Neutrophil (primary cell): ENCODE measurements at regions not wholly inside any gene's neighbourhood (a gene's known extent, or its start where the extent isn't known, plus 50 kb on each side); places are given as distances from the start of the nearest gene placed in this dataset.

Source experiments
- H3K27ac ChIP-seq: fragments of 200-600 bp; sonication (generic); 2 replicates; pipeline ENCODE4 v1.5.1; 2016; ENCODE audit warnings: mild to moderate bottlenecking, moderate library complexity
- H3K27me3 ChIP-seq: fragments of 200-600 bp; sonication (generic); 2 replicates; pipeline ENCODE4 v1.6.0; 2016; ENCODE audit warnings: mild to moderate bottlenecking
- H3K36me3 ChIP-seq: fragments of 200-600 bp; sonication (generic); 2 replicates; pipeline ENCODE4 v1.5.1; 2017
- H3K4me1 ChIP-seq, 2 experiments: fragments of 200-600 bp in 1 of 2; sonication (generic) in 1 of 2; 1 replicate in 1 of 2; 2 replicates in 1 of 2; pipeline versions ENCODE4 v1.5.1 to v1.6.1; 2013 to 2016; ENCODE audit warnings: low read depth in 1 of 2, low read length in 1 of 2, mild to moderate bottlenecking in 1 of 2, moderate library complexity in 1 of 2; ENCODE audit not compliant: control insufficient read depth in 1 of 2, insufficient read depth in 1 of 2
- H3K4me3 ChIP-seq, 2 experiments: fragments of 200-600 bp in 1 of 2; sonication (generic) in 1 of 2; 1 replicate in 1 of 2; 2 replicates in 1 of 2; pipeline ENCODE4 v1.5.1; 2013 to 2016; ENCODE audit warnings: low read depth in 1 of 2, low read length in 1 of 2, mild to moderate bottlenecking in 1 of 2, moderate library complexity in 1 of 2
- H3K9me3 ChIP-seq: fragments of 200-600 bp; sonication (generic); 2 replicates; pipeline ENCODE4 v1.5.1; 2016
- TF ChIP-seq, protein P1 (sequence below): fragments of 200-600 bp; sonication (generic); IDR thresholded peaks from 2 replicates; pipeline ENCODE4 v1.5.1; 2016; ENCODE audit warnings: antibody characterized with exemption

DNA sequence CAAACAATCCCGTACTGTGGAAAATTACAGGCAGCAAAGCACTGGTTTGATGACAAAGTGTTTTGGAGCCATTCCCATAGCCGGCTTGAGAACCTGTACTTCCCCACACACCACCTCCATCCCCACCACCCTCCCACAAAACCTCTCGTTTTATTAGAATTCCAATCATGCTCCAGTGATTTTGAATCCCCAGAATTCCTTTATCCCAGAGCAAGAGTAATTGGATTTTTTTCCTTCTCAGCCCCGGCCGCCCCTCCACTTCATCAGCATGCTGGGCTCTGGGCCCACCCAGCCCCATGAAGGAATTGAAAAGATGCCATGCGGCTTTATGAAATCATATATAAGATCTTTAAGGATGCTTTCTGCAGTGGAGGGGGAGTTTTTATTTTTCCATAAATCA lies 136.6 kb downstream of the OMA1 start:
- TF ChIP-seq, protein P1, sequence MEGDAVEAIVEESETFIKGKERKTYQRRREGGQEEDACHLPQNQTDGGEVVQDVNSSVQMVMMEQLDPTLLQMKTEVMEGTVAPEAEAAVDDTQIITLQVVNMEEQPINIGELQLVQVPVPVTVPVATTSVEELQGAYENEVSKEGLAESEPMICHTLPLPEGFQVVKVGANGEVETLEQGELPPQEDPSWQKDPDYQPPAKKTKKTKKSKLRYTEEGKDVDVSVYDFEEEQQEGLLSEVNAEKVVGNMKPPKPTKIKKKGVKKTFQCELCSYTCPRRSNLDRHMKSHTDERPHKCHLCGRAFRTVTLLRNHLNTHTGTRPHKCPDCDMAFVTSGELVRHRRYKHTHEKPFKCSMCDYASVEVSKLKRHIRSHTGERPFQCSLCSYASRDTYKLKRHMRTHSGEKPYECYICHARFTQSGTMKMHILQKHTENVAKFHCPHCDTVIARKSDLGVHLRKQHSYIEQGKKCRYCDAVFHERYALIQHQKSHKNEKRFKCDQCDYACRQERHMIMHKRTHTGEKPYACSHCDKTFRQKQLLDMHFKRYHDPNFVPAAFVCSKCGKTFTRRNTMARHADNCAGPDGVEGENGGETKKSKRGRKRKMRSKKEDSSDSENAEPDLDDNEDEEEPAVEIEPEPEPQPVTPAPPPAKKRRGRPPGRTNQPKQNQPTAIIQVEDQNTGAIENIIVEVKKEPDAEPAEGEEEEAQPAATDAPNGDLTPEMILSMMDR = no peak
- no peaks in the 10 kb centered on the region for H3K36me3 ChIP-seq
- H3K4me1 ChIP-seq = no peaks in the 10 kb centered on the region
- no peaks in the 10 kb centered on the region for H3K27me3 ChIP-seq
- no peak overlapping the region for H3K27ac ChIP-seq
- H3K4me3 ChIP-seq = no peak overlapping the region
- H3K9me3 ChIP-seq = no peaks in the 10 kb centered on the region

DNA sequence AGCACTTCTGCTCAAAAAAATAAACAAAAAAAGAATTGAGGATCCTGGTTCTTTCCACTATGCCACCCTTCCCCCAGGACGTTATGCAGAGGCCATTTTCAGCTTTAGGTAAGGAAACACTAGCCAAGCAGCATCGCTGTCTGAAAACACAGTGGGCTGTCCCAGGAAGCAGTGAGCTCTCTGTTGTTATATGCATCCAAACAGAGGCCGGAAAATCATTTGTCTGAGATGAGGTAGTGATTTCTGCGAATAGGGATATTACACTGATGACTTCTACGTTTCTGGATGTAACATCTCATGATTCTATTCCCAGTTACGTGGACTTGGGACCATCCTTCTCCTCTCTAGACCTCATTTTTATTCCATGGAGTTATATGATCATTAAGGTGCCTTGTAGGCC lies 137.2 kb downstream of the OMA1 start:
- H3K9me3 ChIP-seq = no peaks in the 10 kb centered on the region
- H3K36me3 ChIP-seq = no peaks in the 10 kb centered on the region
- no peak overlapping the region for H3K27ac ChIP-seq
- H3K4me3 ChIP-seq = no peak overlapping the region
- H3K27me3 ChIP-seq = no peaks in the 10 kb centered on the region
- no peaks in the 10 kb centered on the region for H3K4me1 ChIP-seq
- TF ChIP-seq, protein P1 = no peak

DNA sequence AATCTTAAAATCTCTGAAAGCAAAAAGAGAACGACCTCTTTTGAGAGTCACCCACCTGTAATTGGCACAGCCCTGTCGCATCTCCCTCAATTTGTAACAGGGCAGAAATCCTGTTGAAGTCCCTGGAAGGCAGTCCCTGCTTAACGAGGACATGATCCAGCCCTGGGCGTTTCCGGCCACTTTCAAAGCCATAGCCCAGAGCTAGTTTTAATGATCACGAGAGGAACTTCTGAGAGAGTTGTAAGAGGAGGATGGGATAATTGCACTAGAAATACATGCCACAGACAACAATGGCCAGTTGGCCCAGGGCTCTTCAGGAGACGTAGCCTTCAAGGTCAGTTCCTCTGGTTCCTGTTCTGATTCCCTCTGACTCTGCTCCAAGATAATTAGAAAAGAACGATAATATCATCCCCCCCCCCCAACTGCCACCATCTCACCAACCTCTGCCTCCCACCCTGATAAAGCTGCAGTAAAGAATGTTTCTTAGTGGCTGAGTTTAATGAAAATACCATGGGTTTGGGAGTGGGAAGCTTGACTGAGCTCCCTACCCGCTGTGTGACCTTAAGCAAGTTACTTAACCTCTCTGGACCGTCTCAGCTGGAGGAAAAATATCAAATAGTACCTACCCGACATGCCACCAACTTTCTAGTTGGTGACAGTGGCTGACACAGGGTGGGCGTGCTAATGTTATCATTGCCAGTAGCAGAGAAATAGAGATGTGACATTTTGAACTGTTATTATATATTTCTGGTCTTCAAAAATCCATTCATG lies 140.0 kb downstream of the OMA1 start:
- Histone ChIP-seq H3K4me1 (no peaks in the 10 kb centered on the region), H3K9me3 (no peaks in the 10 kb centered on the region), H3K4me3 (no peak overlapping the region), H3K27ac (no peak overlapping the region), H3K36me3 (no peaks in the 10 kb centered on the region), H3K27me3 (no peaks in the 10 kb centered on the region)
- TF ChIP-seq, protein P1 = no peak

DNA sequence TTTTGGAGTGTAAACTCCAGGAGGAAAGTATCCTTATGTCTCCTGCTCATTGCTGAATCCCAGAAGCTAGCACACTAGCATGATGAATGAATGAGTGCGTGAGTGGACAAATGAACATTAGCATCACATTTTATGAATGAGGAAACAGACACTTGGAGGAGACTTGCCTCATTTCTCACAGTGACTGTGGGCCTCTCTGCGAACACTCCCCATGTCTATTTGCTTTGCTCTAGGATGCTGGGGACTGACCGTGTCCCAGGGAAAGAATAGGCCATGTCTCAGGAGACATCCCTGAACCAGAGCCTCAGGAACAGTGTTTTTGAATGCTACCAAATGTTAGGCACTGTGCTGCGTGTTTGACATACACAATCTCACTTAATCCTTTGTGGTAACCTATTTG lies 140.9 kb downstream of the OMA1 start:
- TF ChIP-seq, protein P1 = no peak
- Histone ChIP-seq H3K27me3 (no peaks in the 10 kb centered on the region), H3K9me3 (no peaks in the 10 kb centered on the region), H3K36me3 (no peaks in the 10 kb centered on the region), H3K4me3 (no peak overlapping the region), H3K4me1 (no peaks in the 10 kb centered on the region), H3K27ac (no peak overlapping the region)

DNA sequence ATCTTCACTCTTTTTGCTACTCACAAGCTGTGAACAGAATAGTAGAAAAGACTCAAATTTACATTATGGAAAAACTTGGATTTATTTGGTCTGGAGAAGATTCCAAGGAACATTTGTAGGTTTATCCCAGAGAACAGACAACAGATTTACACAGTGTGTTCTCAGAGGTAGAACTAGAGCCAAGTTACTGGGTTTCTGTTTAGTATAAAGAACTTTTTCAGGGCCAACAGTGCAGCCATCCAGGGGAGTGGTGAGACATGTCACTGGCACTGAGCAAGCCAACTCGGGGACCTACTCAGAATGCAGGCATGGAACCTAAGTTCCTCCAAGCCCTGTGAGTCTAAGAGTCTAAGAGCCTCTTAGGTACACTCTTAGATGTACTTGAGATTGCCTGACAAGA lies 142.6 kb downstream of the OMA1 start:
- Histone ChIP-seq H3K27me3 (no peaks in the 10 kb centered on the region), H3K36me3 (no peaks in the 10 kb centered on the region), H3K4me1 (peaks cover 0 to 2% of the 10 kb centered on the region in 2 experiments), H3K27ac (no peak overlapping the region), H3K9me3 (no peaks in the 10 kb centered on the region), H3K4me3 (no peak overlapping the region)
- TF ChIP-seq, protein P1 = no peak
